Left lung (tissue), 4 donors: ENCODE measurements at regions not wholly inside any gene's neighbourhood (a gene's known extent, or its start where the extent isn't known, plus 50 kb on each side); places are given as distances from the start of the nearest gene placed in this dataset.

Source experiments
- ATAC-seq: fragments of 200-7000 bp; cut with Tn5 transposase; one replicate; pipeline ENCODE4 v1.9.1; 2020; ENCODE audit warnings: moderate library complexity
- DNase-seq, 4 donors: peaks; one replicate each; pipeline ENCODE4 v3.0.0-alpha.2; 2013 to 2020
- H3K27ac ChIP-seq, 2 donors: fragments of 200-600 bp; sonication (generic) in 1 of 2; one replicate each; pipeline versions ENCODE4 v1.5.0 to v1.8.0; 2020 to 2021
- H3K27me3 ChIP-seq, 2 donors: fragments of 200-600 bp; sonication (generic) in 1 of 2; one replicate each; pipeline versions ENCODE4 v1.5.0 to v1.8.0; 2020 to 2021
- H3K36me3 ChIP-seq, 2 donors: fragments of 200-600 bp; sonication (generic) in 1 of 2; one replicate each; pipeline versions ENCODE4 v1.5.0 to v1.8.0; 2020 to 2021
- H3K4me1 ChIP-seq, 2 donors: fragments of 200-600 bp; one replicate each; pipeline ENCODE4 v1.8.0; 2021
- H3K4me3 ChIP-seq, 2 donors: fragments of 200-600 bp; sonication (generic) in 1 of 2; one replicate each; pipeline versions ENCODE4 v1.5.0 to v1.8.0; 2020 to 2021; ENCODE audit warnings: mild to moderate bottlenecking in 1 of 2
- H3K9me3 ChIP-seq, 2 donors: fragments of 200-600 bp; sonication (generic) in 1 of 2; one replicate each; pipeline versions ENCODE4 v1.5.0 to v1.8.0; 2020 to 2021
- CTCF ChIP-seq, 2 donors: fragments of 200-600 bp; sonication (generic) in 1 of 2; IDR thresholded peaks; one replicate each; pipeline versions ENCODE4 v1.5.0 to v1.8.0; 2021; ENCODE audit warnings: antibody characterized with exemption in 2 of 2
- intact Hi-C, 2 donors: fragments of 100-400 bp; cut with DNase I; formaldehyde crosslinking; loops; one replicate each; pipeline versions ENCODE4 v1.11.2 to v1.14.2; 2022
- donor health status: DM: no; HTN: yes; CAD: no.
- donor health status: DM: no; HTN: no; CAD: no.

GRCh38 chr10:105702211-105702610, 1061.1 kb downstream of the SORCS3 start:
- Histone ChIP-seq H3K36me3 (no peaks in the 10 kb centered on the region), H3K27me3 (no peaks in the 10 kb centered on the region), H3K27ac (no peak overlapping the region), H3K4me3 (no peak overlapping the region), H3K9me3 (no peaks in the 10 kb centered on the region), H3K4me1 (no peaks in the 10 kb centered on the region)
- DNase-seq (no peak), ATAC-seq (no peak)
- intact Hi-C loops, result no loop called here
- no peak for TF ChIP-seq CTCF (IDR thresholded peaks at IDR 0.05)

GRCh38 chr10:105700218-105700617, 1059.1 kb downstream of the SORCS3 start:
- H3K4me3 ChIP-seq, result no peak overlapping the region
- no peaks in the 10 kb centered on the region for H3K36me3 ChIP-seq
- TF ChIP-seq CTCF (IDR thresholded peaks at IDR 0.05), result no peak
- intact Hi-C loops, result no loop called here
- ATAC-seq (no peak), DNase-seq (no peak)
- H3K27ac ChIP-seq, result no peak overlapping the region
- H3K4me1 ChIP-seq, result no peaks in the 10 kb centered on the region
- no peaks in the 10 kb centered on the region for H3K9me3 ChIP-seq
- no peaks in the 10 kb centered on the region for H3K27me3 ChIP-seq

- DNase-seq (no peak), ATAC-seq (no peak)
- no peaks in the 10 kb centered on the region for H3K36me3 ChIP-seq
- TF ChIP-seq CTCF (IDR thresholded peaks at IDR 0.05), result no peak
- H3K27me3 ChIP-seq, result no peaks in the 10 kb centered on the region
- no peak overlapping the region for H3K27ac ChIP-seq
- H3K4me1 ChIP-seq, result no peaks in the 10 kb centered on the region
- no peaks in the 10 kb centered on the region for H3K9me3 ChIP-seq
- no peak overlapping the region for H3K4me3 ChIP-seq
- intact Hi-C loops, result no loop called here
These were observed 1058.4 kb downstream of the SORCS3 start for GRCh38 chr10:105699504-105699903.

- H3K9me3 ChIP-seq, result no peaks in the 10 kb centered on the region
- DNase-seq, result no peak
- TF ChIP-seq CTCF (IDR thresholded peaks at IDR 0.05), result no peak
- intact Hi-C loops, result no loop called here
- H3K4me1 ChIP-seq, result no peaks in the 10 kb centered on the region
- ATAC-seq, result no peak
- no peak overlapping the region for H3K4me3 ChIP-seq
- H3K27ac ChIP-seq, result no peak overlapping the region
- H3K27me3 ChIP-seq, result no peaks in the 10 kb centered on the region
- H3K36me3 ChIP-seq, result no peaks in the 10 kb centered on the region
These were observed 1057.5 kb downstream of the SORCS3 start for GRCh38 chr10:105698592-105698991.

GRCh38 chr10:105697290-105697780, 1056.2 kb downstream of the SORCS3 start:
- Histone ChIP-seq H3K4me3 (no peak overlapping the region), H3K27ac (no peak overlapping the region), H3K4me1 (no peaks in the 10 kb centered on the region), H3K36me3 (no peaks in the 10 kb centered on the region), H3K9me3 (no peaks in the 10 kb centered on the region), H3K27me3 (no peaks in the 10 kb centered on the region)
- no peak for TF ChIP-seq CTCF (IDR thresholded peaks at IDR 0.05)
- ATAC-seq, result no peak
- intact Hi-C loops, result no loop called here
- DNase-seq, result no peak
